ENCODE measurements at regions not wholly inside any gene's neighbourhood (a gene's known extent, or its start where the extent isn't known, plus 50 kb on each side); places are given as distances from the start of the nearest gene placed in this dataset.

- Histone ChIP-seq H4K20me1 (ENCODE audit: insufficient read depth, low read length) (no peaks in the 10 kb centered on the region), H3K9me3 (replicated peaks in 1 of 2; ENCODE audit: control insufficient read depth in 1 of 2, insufficient read depth in 1 of 2, low read length in 2 of 2) (peaks cover 0 to 5% of the 10 kb centered on the region in 2 donors), H3K4me1 (ENCODE audit: control insufficient read depth in 1 of 2, insufficient read depth in 2 of 2, low read length in 2 of 2) (no peaks in the 10 kb centered on the region), H3K79me2 (ENCODE audit: insufficient read depth, low read length) (no peaks in the 10 kb centered on the region), H3K4me3 (replicated peaks in 1 of 3; ENCODE audit: low read depth in 2 of 3, low read length in 3 of 3) (no peak overlapping the region), H3K4me2 (replicated peaks; ENCODE audit: extremely low read depth, low read length, poor library complexity, severe bottlenecking) (no peak overlapping the region), H3K27me3 (ENCODE audit: control insufficient read depth in 2 of 2, insufficient read depth in 2 of 2, low read length in 2 of 2) (no peaks in the 10 kb centered on the region), H3K36me3 (replicated peaks in 1 of 2; ENCODE audit: control insufficient read depth in 1 of 2, insufficient read depth in 2 of 2, low read length in 2 of 2) (no peaks in the 10 kb centered on the region), H2AFZ (ENCODE audit: insufficient read depth, low read depth, low read length, poor library complexity, severe bottlenecking) (no peak overlapping the region), H3K27ac (ENCODE audit: low read depth in 1 of 2, low read length in 2 of 2) (no peak overlapping the region), H3K9ac (ENCODE audit: insufficient read depth, low read length, poor library complexity, severe bottlenecking) (no peak overlapping the region)
- no peak overlapping the region for H3K27ac Mint-ChIP-seq
- no CpG with 5 or more reads among the region's 1 CpG for WGBS (ENCODE audit: insufficient coverage)
- DNase-seq: no peak
- intact Hi-C loops (cut with micrococcal nuclease): no loop called here
- H3K4me1 Mint-ChIP-seq: no peaks in the 10 kb centered on the region
- no peaks in the 10 kb centered on the region for H3K36me3 Mint-ChIP-seq
- H3K27me3 Mint-ChIP-seq (ENCODE audit: low read depth in 3 of 3): no peaks in the 10 kb centered on the region
- H3K9me3 Mint-ChIP-seq: peaks cover 1 to 13% (median 8%) of the 10 kb centered on the region in 7 donors
- H3K4me3 Mint-ChIP-seq: no peak overlapping the region
- TF ChIP-seq CTCF (IDR thresholded peaks at IDR 0.05): no peak
Observed at GRCh38 chr2:75367401-75367800, 168.1 kb upstream of the TACR1 start.

DNA sequence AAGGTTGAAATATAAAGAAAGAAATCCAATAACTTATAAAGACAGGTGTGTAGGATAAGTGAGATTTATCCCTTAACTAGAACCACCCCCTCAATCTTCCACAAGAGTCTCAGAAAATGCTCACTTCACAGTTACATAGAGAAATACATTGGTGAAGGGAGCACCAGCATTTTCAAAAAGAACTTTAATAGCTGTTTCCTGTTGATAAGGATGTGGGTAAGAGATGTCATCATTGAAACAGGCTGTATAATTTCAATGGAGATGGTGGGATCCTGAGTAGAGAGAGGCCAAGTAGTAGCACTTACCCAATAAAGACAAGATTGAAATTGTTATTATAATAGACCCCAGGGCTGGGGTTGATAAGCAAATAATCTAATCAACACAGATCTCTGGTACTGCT is 162.2 kb upstream of the TACR1 start:
- Histone ChIP-seq H3K79me2 (ENCODE audit: insufficient read depth, low read length) (no peaks in the 10 kb centered on the region), H3K27ac (ENCODE audit: low read depth in 1 of 2, low read length in 2 of 2) (no peak overlapping the region), H4K20me1 (ENCODE audit: insufficient read depth, low read length) (no peaks in the 10 kb centered on the region), H3K4me1 (ENCODE audit: control insufficient read depth in 1 of 2, insufficient read depth in 2 of 2, low read length in 2 of 2) (no peaks in the 10 kb centered on the region), H3K36me3 (replicated peaks in 1 of 2; ENCODE audit: control insufficient read depth in 1 of 2, insufficient read depth in 2 of 2, low read length in 2 of 2) (no peaks in the 10 kb centered on the region), H3K9me3 (replicated peaks in 1 of 2; ENCODE audit: control insufficient read depth in 1 of 2, insufficient read depth in 1 of 2, low read length in 2 of 2) (no peaks in the 10 kb centered on the region), H2AFZ (ENCODE audit: insufficient read depth, low read depth, low read length, poor library complexity, severe bottlenecking) (no peak overlapping the region), H3K9ac (ENCODE audit: insufficient read depth, low read length, poor library complexity, severe bottlenecking) (no peak overlapping the region), H3K4me2 (replicated peaks; ENCODE audit: extremely low read depth, low read length, poor library complexity, severe bottlenecking) (no peak overlapping the region), H3K27me3 (ENCODE audit: control insufficient read depth in 2 of 2, insufficient read depth in 2 of 2, low read length in 2 of 2) (no peaks in the 10 kb centered on the region), H3K4me3 (replicated peaks in 1 of 3; ENCODE audit: low read depth in 2 of 3, low read length in 3 of 3) (no peak overlapping the region)
- intact Hi-C loops (cut with micrococcal nuclease): no loop called here
- no peaks in the 10 kb centered on the region for H3K4me1 Mint-ChIP-seq
- H3K27me3 Mint-ChIP-seq (ENCODE audit: low read depth in 3 of 3): no peaks in the 10 kb centered on the region
- peaks cover 0 to 8% (median 0%) of the 10 kb centered on the region in 7 donors for H3K9me3 Mint-ChIP-seq
- DNase-seq: no peak
- no peak overlapping the region for H3K27ac Mint-ChIP-seq
- no peak overlapping the region for H3K4me3 Mint-ChIP-seq
- TF ChIP-seq CTCF (IDR thresholded peaks at IDR 0.05): no peak
- no peaks in the 10 kb centered on the region for H3K36me3 Mint-ChIP-seq
